Panc1 (cell line): ENCODE measurements at regions not wholly inside any gene's neighbourhood (a gene's known extent, or its start where the extent isn't known, plus 50 kb on each side); places are given as distances from the start of the nearest gene placed in this dataset.

ENCODE experiments used
- CTCF ChIP-seq: fragments of 450-650 bp; IDR thresholded peaks from 2 replicates; pipeline ENCODE4 v1.5.1; 2017; ENCODE audit warnings: mild to moderate bottlenecking
- SIN3A ChIP-seq: IDR thresholded peaks from 2 replicates; pipeline ENCODE4 v1.6.1; 2012; ENCODE audit warnings: low read depth, mild to moderate bottlenecking, low read length, moderate library complexity, borderline replicate concordance; ENCODE audit not compliant: insufficient read depth
- TCF7L2 ChIP-seq: IDR thresholded peaks from 2 replicates; pipeline ENCODE4 v1.6.1; 2011; ENCODE audit warnings: mild to moderate bottlenecking, low read depth, low read length, inconsistent platforms

DNA sequence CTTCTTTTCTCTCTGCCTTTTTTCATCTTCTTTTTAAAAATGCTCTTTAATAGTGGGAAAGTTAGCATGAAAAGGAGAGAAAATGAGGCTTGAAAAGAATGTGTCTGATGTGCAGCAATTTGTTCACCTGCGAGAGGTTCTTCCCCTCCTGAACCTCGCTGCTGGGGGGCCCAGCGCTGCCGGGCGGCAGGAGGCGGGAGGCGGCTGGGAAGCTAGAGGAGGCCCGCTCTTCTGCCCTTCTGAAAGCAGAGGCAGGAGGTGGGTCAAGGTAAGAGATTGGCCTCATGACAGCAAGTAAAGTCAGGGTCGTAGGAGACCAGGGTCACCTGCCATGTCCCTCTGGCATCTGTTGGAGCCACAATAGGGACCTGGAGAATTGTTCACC lies 78.6 kb upstream of the TNRC6C start:
- TF ChIP-seq CTCF (no peak), SIN3A (no peak), TCF7L2 (no peak)
